Gastrocnemius medialis (tissue), 4 donors: ENCODE measurements at regions not wholly inside any gene's neighbourhood (a gene's known extent, or its start where the extent isn't known, plus 50 kb on each side); places are given as distances from the start of the nearest gene placed in this dataset.
A peak's percentile ranks its signal among the peaks of the same experiment; 100 is the strongest.

ENCODE experiments used
- ATAC-seq, 2 donors: fragments of 150-250 bp; one replicate each; pipeline ENCODE4 v1.9.1; 2016
- DNase-seq, 2 donors: peaks; one replicate each; pipeline ENCODE4 v3.0.0-alpha.2; 2019
- H3K27ac ChIP-seq, 4 donors: fragments of 200-600 bp; sonication (generic); 1 replicate in 1 of 4; 2 replicates in 3 of 4; pipeline ENCODE4 v1.5.1; 2016 to 2018; ENCODE audit warnings: mild to moderate bottlenecking in 2 of 4, moderate library complexity in 1 of 4
- H3K27me3 ChIP-seq, 3 donors: fragments of 200-600 bp; sonication (generic) in 2 of 3; 1 replicate in 1 of 3; 2 replicates in 2 of 3; pipeline versions ENCODE4 v1.5.1 to v1.6.0; 2016 to 2019; ENCODE audit warnings: mild to moderate bottlenecking in 1 of 3, moderate library complexity in 1 of 3
- H3K36me3 ChIP-seq, 2 donors: fragments of 200-600 bp; sonication (generic) in 1 of 2; one replicate each; pipeline ENCODE4 v1.5.1; 2017 to 2018
- H3K4me1 ChIP-seq, 2 donors: fragments of 200-600 bp; sonication (generic) in 1 of 2; one replicate each; pipeline ENCODE4 v1.5.1; 2016 to 2017; ENCODE audit warnings: mild to moderate bottlenecking in 2 of 2
- H3K4me3 ChIP-seq, 4 donors: fragments of 200-600 bp; sonication (generic) in 3 of 4; 1 replicate in 1 of 4; 2 replicates in 3 of 4; pipeline ENCODE4 v1.5.1; 2016 to 2019; ENCODE audit warnings: mild to moderate bottlenecking in 2 of 4
- H3K9me3 ChIP-seq, 3 donors: fragments of 200-600 bp; sonication (generic) in 2 of 3; 1 replicate in 1 of 3; 2 replicates in 2 of 3; pipeline ENCODE4 v1.5.1; 2016 to 2019
- POLR2A ChIP-seq, 2 donors: fragments of 450-650 bp; IDR thresholded peaks; one replicate each; pipeline ENCODE4 v1.6.1; 2017; ENCODE audit warnings: antibody characterized with exemption in 2 of 2, mild to moderate bottlenecking in 2 of 2, moderate library complexity in 2 of 2
- in situ Hi-C, 4 donors: fragments of 200-750 bp; cut with MboI; loops; one replicate each; pipeline versions ENCODE4 v1.15.0 to v1.8.0; 2017; ENCODE audit warnings: low sequenced_read_pairs in 4 of 4
- intact Hi-C: fragments of 100-400 bp; cut with DNase I; formaldehyde crosslinking; loops from one replicate; pipeline ENCODE4 v1.15.1; 2023; ENCODE audit warnings: low total_unique reads
- TF ChIP-seq, protein P1 (sequence below), 5 experiments: fragments of 450-650 bp in 3 of 5; fragments of 200-600 bp in 2 of 5; sonication (generic) in 2 of 5; IDR thresholded peaks in 4 of 5; conservative IDR thresholded peaks in 1 of 5; 1 replicate in 4 of 5; 2 replicates in 1 of 5; pipeline ENCODE4 v1.5.1; 2016 to 2019; ENCODE audit warnings: antibody characterized with exemption in 5 of 5, mild to moderate bottlenecking in 3 of 5, moderate library complexity in 3 of 5

GRCh38 chr5:108653201-108653600, 94.5 kb upstream of the FER start:
- intact Hi-C loops (no loop called here), in situ Hi-C loops (no loop called here)
- TF ChIP-seq POLR2A (IDR thresholded peaks at IDR 0.05) = no peak
- TF ChIP-seq, protein P1, sequence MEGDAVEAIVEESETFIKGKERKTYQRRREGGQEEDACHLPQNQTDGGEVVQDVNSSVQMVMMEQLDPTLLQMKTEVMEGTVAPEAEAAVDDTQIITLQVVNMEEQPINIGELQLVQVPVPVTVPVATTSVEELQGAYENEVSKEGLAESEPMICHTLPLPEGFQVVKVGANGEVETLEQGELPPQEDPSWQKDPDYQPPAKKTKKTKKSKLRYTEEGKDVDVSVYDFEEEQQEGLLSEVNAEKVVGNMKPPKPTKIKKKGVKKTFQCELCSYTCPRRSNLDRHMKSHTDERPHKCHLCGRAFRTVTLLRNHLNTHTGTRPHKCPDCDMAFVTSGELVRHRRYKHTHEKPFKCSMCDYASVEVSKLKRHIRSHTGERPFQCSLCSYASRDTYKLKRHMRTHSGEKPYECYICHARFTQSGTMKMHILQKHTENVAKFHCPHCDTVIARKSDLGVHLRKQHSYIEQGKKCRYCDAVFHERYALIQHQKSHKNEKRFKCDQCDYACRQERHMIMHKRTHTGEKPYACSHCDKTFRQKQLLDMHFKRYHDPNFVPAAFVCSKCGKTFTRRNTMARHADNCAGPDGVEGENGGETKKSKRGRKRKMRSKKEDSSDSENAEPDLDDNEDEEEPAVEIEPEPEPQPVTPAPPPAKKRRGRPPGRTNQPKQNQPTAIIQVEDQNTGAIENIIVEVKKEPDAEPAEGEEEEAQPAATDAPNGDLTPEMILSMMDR (IDR thresholded peaks at IDR 0.05 in 4 of 5, conservative IDR thresholded peaks at IDR 0.05 in 1 of 5) = no peak
- ATAC-seq (no peak), DNase-seq (no peak)
- H3K27ac ChIP-seq = no peak overlapping the region
- H3K9me3 ChIP-seq = no peaks in the 10 kb centered on the region
- H3K36me3 ChIP-seq = no peaks in the 10 kb centered on the region
- H3K4me1 ChIP-seq = no peaks in the 10 kb centered on the region
- no peaks in the 10 kb centered on the region for H3K27me3 ChIP-seq
- no peak overlapping the region for H3K4me3 ChIP-seq

GRCh38 chr5:108650997-108651396, 96.7 kb upstream of the FER start:
- DNase-seq = no peak
- TF ChIP-seq, protein P1 (IDR thresholded peaks at IDR 0.05 in 4 of 5, conservative IDR thresholded peaks at IDR 0.05 in 1 of 5) = no peak
- no peak for TF ChIP-seq POLR2A (IDR thresholded peaks at IDR 0.05)
- H3K9me3 ChIP-seq = no peaks in the 10 kb centered on the region
- H3K4me1 ChIP-seq = no peaks in the 10 kb centered on the region
- intact Hi-C loops (no loop called here), in situ Hi-C loops (no loop called here)
- H3K4me3 ChIP-seq = no peak overlapping the region
- H3K27me3 ChIP-seq = no peaks in the 10 kb centered on the region
- ATAC-seq = no peak
- no peak overlapping the region for H3K27ac ChIP-seq
- no peaks in the 10 kb centered on the region for H3K36me3 ChIP-seq

DNA sequence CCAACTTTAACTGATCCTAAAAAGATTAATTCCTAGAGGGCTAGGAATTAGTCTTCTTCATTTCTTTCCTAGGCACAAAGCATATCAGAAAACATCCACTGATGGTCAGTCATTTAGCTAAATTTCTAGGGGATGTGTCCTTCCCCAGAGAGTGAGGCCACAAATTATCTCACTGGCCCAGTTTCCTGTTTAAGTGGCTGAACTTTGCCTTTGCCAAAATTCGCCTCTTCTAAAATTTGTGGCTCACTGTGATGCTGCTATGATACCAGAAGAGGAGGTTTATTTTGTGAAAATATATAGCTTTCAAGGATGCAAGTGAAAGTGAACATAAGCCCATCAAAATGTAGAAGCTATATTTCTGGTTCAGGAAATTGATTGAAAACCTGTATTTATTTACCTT, 98.1 kb upstream of the FER start:
- Histone ChIP-seq H3K9me3 (no peaks in the 10 kb centered on the region), H3K4me3 (no peak overlapping the region), H3K4me1 (no peaks in the 10 kb centered on the region), H3K27ac (no peak overlapping the region), H3K36me3 (no peaks in the 10 kb centered on the region), H3K27me3 (no peaks in the 10 kb centered on the region)
- ATAC-seq = no peak
- TF ChIP-seq, protein P1 (IDR thresholded peaks at IDR 0.05 in 4 of 5, conservative IDR thresholded peaks at IDR 0.05 in 1 of 5) = no peak
- TF ChIP-seq POLR2A (IDR thresholded peaks at IDR 0.05) = no peak
- no peak for DNase-seq
- in situ Hi-C loops (no loop called here), intact Hi-C loops (no loop called here)

DNA sequence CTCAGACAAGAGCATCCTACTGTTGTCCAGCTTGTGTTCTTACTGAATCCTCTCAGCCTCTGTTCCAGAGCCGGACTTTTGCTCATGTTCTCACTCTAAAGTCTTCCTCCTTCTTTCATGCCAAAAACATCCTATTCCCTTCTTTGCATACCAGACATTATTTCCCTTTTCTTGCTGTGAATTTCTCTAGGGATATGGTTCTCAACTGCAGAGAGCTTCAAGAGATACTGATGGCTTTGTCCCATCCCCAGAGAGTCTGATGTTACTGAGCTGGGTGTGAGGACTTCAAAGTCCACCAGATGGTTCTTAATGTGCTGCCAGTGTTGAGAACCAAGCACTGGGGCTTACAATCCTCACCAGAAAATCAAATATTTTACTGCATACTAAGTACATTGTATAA, 98.6 kb upstream of the FER start:
- Histone ChIP-seq H3K27me3 (no peaks in the 10 kb centered on the region), H3K4me3 (no peak overlapping the region), H3K4me1 (no peaks in the 10 kb centered on the region), H3K9me3 (no peaks in the 10 kb centered on the region), H3K27ac (no peak overlapping the region), H3K36me3 (no peaks in the 10 kb centered on the region)
- ATAC-seq (no peak), DNase-seq (no peak)
- intact Hi-C loops (no loop called here), in situ Hi-C loops (no loop called here)
- TF ChIP-seq POLR2A (IDR thresholded peaks at IDR 0.05) = no peak
- TF ChIP-seq, protein P1 (IDR thresholded peaks at IDR 0.05 in 4 of 5, conservative IDR thresholded peaks at IDR 0.05 in 1 of 5) = no peak

DNA sequence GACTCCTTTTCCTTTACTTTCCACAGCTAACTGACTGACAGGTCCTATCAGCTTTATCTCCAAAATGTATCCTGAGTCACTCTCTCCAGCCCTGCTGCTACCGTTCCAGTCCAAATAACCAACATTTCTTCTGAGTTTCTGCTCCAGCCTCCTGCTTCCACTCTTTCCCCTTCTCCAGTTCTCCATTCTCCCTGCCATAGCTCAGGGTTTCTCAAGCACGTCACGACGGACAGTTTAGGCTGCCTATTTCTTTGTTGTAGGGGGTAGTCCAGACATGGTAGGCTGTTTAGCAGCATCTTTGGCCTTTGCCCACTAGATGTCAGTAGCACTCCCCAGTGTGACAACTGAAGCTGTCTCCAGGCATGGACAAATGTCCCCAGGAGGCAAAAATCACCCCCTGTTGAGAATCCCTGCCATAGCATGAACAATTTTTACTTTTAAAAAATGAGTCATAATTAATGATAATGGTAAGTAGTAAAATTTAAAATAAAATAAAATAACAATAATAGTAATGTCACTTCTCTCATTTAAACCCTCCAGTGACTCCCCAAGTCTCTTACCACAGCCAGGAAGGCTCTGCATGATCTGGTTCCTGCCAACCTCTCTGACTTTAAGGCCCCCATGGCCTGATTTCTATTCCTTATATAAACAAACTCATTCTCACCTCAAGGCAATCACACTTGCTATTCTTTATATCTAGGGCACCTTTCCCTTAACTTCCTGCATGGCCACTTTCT, 105.4 kb upstream of the FER start:
- H3K27me3 ChIP-seq = no peaks in the 10 kb centered on the region
- H3K36me3 ChIP-seq = no peaks in the 10 kb centered on the region
- no peak overlapping the region for H3K27ac ChIP-seq
- peak; percentile 5 to 27 for DNase-seq
- intact Hi-C loops = loop anchor here (2.0 kb wide), 1 partner anchor 826 kb away; no protein-coding TSS in a partner anchor
- TF ChIP-seq, protein P1 (IDR thresholded peaks at IDR 0.05 in 4 of 5, conservative IDR thresholded peaks at IDR 0.05 in 1 of 5) = peak; percentile 20 to 78 (median 57)
- TF ChIP-seq POLR2A (IDR thresholded peaks at IDR 0.05) = no peak
- H3K9me3 ChIP-seq = no peaks in the 10 kb centered on the region
- ATAC-seq = peak; percentile 75 to 94
- peak overlapping the region in 1 of 4 donors; percentile 20 for H3K4me3 ChIP-seq
- in situ Hi-C loops = no loop called here
- H3K4me1 ChIP-seq = no peaks in the 10 kb centered on the region
